HT1080 (cell line): ENCODE measurements at regions not wholly inside any gene's neighbourhood (a gene's known extent, or its start where the extent isn't known, plus 50 kb on each side); places are given as distances from the start of the nearest gene placed in this dataset.
A peak's percentile ranks its signal among the peaks of the same experiment; 100 is the strongest.
"Not testable (repeated sequence)": the region's sequence is repeated elsewhere in the genome, so short reads cannot be mapped to it uniquely, and the experiment has no call there.

Experiments
- DNase-seq: peaks from one replicate; pipeline ENCODE4 v3.0.0-alpha.2; 2015; ENCODE audit warnings: low read depth

DNA sequence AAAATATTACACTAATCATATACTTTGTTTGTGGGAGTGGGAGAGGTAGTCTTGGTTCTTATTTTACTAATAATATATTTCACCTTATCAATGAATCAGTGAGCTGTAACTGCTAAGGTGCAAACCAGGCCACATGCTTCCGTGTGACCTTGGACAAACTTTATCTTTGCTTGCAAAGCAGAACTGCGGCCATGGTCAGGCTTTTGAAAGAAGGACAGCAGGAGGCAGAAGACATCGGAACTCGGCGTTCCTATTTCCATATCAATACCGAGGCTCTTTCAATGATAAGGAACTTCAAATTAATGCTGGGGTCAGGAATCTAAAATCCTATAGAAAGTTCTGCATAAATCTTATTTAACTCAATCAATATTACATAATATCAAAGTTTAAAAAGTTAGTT lies 491.9 kb upstream of the PFKP start:
- DNase-seq: no peak

DNA sequence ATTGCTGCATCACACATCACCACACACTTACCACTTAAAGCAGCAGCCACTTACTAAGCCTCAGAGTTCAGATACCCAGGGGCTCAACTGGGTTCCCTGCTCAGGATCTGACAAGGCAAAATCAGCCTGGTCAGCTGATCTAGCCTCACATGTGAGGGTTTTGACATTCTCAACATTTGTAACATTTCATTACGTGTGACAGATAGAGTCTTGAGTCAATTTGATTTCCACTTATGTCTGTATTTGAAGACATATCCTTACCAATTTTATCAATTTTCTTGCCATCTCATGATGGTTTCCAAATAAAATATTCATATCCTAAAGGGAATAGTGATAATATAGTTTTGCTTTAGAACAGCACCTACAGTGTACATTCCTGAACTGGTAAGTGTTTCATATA lies 494.7 kb upstream of the PFKP start:
- no peak for DNase-seq

DNA sequence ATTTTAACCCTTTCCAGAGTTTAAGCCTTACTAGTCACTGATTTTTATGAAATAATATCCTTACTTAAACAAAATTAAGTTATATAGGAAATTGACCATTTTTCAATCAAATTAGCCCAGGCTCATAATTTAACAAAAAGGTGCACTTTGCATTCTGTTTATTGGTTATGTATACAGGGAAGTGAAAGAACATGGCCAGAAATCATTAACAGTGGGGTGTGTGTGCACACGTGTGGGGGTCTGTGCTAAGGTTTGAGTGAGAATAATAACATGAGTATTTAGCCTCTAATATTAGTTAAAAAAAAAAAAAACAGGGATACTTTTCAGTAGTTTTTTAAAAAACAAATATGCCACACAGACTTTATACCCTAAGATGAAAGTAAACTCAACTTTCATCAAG lies 510.5 kb upstream of the PFKP start:
- no peak for DNase-seq

DNA sequence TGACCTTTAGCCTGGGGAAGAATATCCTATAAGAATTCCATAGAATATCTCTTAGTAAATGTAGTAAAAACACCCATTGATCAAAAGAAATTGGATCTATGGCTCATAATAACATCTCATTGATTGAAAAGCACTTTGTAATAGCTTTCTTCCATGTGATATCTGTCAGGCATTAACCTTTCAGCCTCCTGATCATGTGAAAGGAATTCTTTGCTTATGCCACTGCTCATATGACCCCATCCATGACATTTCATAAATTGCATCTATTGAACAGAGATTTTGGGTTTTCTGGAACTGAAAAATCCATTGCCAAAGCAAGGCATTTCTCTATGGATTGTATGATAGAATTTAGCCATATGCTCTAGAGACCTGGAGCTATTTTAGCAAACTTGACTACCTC lies 519.3 kb upstream of the PFKP start:
- DNase-seq: no peak

DNA sequence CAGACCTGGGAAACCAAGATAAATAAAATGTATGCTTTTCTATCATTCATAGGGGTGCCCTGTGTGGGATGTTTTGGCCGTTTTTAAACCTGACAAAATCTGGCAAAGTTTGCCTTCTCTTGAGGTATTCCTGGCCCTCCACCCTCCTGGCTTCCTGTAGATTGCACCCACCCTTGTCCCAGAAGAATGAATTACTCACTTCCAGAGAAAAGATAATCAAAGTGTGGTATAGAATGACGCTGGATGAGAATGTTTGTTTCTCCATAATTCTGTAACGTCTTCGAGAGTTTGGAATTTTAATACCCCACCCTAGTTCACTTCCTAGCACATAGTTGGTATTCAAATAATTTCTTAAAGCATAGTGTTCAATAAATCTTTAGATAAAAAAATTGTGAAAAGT lies 519.7 kb upstream of the PFKP start:
- DNase-seq: no peak

DNA sequence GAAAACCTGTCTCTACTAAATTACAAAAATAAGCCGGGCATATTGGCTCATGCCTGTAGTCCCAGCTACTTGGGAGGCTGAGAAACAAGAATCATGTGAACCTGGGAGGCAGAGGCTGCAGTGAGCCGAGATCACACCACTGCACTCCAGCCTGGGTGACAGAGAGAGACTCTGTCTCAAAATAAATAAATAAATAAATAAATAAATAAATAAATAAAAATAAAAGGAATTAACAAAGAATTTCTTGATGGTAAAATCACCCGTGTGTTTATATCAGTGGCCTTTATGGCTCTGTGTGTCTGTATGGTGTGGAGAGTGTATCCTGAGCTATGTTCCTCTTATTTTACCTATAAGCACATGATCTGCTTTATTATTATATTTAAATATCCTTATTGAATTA lies 520.5 kb upstream of the PFKP start:
- DNase-seq: not testable (repeated sequence)

DNA sequence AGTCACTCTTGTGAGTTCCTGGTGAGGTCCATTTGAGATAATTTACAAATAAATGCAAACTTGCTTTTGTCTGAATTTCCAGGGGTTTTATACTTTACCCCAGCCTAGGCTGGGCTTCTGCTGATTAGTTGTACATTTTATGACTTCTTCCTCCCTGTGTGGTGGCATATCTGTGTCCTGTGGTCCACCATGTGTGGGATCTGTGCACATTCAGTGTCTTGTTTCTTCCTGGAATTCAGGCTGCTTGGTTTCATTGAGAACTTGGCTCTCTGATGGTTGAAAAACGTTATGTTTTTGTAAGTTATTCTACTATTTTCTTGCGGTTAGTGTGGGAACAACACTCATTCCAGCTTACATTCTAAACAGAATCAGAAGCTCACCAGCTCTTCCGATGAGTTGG lies 523.4 kb upstream of the PFKP start:
- DNase-seq: no peak

DNA sequence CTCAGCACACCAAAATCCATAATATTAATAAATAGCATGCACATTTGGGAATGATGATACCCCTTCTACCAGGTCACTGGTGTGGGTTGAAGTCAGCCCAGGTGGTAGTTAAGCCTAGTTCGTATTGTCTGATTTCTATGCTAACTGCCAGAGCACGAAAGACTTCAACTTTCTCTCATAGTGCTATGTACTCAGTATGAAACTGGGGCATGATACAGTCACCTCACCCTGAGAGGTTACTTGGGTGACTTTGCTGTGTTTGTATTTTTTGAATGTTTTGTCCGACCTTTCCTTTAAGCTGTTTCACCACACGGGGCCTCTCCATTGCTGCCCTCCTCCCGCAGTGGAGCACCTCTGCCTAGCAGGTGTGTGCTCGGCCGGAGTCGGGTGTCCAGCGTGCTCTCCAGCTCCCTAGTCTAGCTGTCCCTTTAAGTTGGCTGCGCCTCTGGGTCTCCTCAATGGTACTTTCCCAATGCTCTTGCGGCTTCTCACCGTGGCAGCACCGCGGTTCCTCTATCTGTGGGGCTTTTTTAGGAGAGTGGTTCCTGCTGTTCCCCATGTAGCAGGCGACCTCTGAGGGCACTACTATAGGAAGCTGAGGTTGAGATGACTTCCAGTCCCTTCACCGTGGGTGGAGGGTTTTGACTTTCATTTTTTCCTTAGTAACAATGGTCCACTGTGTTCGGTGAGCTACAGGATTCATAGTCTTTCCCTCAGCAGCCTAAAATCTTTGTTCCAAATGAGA lies 524.0 kb upstream of the PFKP start:
- DNase-seq: no peak

DNA sequence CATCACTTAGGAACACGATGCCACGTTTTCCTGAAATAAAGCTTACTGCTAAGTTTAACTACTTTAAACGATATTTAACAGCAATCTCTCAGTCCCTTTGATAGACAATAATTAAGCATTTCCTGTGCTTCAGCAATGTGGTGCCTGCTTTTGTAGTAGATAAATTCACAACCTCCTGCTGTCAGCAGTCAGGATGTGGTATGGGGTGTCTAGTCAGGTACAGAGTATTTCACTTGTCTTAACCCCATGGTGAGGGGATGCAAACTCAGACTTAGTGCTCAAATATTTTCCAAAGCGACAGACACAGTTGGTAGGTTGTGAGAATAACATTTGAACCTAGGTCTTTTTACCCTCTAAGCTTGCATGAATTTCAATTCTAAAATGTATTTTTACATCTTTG lies 526.2 kb upstream of the PFKP start:
- DNase-seq: no peak

DNA sequence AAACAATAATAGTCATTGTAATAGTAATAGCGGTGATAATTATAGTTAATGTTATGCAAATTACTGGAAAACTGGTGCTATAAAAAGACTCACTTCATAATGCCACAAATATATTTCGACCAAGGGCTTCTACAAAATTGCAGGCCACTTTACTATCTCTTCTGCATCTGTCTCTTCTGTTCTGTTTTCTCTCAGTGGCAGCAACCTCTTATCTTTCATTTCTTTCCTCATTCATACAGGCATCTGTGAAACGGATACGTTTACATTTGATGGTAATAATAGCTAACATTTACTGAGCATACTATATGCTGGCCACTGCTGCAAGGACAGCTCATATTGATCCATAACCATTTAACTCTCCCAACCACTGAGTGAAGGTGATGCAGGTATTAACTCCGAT lies 537.4 kb upstream of the PFKP start:
- no peak for DNase-seq

DNA sequence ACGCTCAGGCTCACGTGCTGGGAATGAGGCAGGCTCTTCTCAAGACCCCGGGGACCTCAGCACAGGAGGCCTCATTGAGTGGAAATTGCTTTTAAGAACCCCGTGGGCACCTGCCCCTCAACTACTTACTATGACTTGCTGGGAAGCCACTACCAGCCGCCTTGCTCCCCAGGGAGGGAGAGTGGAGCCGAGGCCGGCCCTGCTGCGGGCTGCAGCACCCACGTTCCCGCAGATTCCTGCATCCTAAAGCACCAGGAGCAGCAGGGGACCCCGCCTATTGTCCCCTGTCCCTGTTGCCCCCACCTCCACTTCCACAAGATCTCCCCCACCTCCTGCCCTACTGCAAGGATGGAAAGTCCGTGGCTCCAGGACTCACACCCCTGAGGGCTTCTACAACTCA lies 541.6 kb upstream of the PFKP start:
- no peak for DNase-seq

DNA sequence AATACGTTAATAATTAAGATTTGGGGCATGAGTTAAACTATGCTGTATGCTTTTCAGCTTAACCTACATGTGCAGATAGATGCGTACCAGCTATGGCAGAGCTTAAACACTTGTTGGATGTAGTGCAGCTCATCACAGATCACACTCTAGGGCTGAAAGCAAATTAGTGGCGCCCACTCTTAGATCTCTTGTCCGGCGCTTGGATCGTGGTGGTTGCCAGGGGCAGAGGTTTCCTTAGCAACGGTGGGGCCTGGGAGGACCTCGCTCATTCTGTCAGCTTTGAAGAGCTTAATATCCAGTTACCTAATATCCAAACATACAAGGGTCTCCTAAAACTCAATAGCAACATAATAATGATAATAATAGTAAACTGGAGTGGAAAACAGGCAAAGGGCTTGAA lies 548.2 kb upstream of the PFKP start:
- no peak for DNase-seq

DNA sequence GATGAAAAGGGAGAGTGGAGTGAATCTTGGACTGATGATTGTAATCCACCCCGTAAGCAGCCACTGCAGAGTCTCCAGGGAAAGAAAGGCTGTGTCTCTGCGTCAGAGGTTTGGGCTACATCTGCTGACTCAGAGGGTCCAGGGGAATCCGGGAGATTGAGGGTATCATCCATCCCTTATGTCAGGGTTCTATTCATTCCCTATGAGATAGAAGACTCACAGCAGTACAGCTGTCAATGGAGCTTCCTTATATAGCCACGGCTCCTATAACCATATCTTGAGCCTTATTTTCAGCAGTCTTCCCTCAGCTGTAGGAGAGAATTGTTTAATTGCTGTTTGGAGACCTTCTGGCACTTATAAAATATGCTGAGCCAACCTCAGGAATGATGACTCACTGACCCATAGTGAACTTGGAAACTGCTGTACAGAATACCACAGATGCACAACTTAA lies 558.2 kb upstream of the PFKP start:
- peak; percentile 78 for DNase-seq

DNA sequence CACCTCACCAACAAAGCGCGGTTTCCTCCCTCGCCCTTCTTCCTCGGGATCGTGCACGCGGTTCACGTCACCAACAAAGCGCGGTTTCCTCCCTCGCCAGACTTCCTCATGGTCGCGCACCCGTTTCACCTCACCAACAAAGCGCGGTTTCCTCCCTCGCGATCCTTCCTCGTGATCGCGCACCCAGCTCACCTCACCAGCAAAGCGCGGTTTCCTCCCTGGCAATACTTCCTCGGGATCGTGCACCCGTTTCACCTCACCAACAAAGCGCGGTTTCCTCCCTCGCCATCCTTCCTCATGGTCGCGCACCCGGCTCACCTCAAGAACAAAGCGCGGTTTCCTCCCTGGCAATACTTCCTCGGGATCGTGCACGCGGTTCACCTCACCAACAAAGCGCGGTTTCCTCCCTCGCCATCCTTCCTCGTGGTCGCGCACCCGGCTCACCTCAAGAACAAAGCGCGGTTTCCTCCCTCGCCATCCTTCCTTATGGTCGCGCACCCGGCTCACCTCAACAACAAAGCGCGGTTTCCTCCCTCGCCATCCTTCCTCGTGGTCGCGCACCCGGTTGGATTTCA lies 565.9 kb upstream of the PFKP start:
- DNase-seq: not testable (repeated sequence)

DNA sequence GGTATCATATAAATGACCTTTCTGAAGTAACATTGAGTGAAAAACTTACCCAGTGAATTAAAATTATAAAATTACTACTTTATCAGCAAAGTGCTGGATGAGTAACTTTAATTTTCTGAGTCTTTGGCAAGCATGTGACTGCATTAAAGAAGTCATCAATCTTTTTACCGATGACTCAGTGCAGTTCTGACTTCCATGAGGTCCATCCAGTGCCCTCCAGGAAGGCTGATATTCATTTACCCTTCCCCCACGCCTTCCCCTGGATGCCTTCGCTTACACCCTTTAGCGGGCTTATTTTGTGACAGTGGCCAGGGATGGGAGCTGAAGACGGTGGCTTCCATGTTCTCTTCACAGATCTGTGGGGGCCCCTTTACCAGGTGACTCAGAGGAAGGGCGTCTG lies 572.9 kb upstream of the PFKP start:
- peak; percentile 35 for DNase-seq

DNA sequence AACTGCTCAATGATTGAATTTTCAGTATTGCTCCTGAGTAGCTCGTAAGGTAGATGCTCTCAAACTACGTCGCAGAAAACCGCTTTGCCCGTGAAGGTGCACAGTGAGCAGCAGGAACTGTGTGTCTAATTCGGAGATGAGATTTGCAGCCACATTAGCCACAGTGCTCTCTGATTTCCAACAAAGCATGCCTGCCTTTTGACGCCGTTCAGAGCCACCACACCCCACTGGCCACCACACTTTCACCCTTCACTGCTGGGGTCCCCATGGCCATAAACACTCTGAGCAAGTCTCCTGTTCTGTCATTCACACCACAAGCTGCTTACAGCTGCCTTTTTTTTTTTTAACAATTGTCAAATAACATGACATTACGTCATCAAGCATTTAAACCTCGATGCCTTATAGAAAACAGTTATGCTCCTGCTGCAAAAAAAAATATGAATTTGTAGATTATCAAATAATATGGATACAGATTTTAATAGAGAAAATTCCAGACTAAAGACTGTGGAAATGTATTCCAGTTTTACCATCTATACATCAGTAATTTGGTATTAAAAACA lies 578.8 kb upstream of the PFKP start:
- no peak for DNase-seq

DNA sequence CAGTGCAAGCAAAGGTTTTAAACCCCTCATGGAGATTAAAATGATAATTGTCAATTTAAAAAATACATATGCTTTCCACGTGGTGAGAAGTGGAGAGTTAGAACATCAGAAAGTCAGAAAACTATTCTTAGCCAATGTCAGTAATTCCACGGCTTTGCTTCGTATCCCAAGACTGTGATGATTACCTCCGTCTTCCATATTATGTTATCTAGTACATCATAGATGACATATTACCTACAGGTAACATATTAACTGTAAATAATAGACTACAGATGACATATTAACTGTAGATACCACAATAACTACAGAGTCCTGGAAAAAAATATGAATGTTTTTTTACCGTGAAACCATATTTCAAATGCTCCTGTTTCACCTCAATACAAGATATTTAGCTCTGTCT lies 579.4 kb upstream of the PFKP start:
- no peak for DNase-seq

DNA sequence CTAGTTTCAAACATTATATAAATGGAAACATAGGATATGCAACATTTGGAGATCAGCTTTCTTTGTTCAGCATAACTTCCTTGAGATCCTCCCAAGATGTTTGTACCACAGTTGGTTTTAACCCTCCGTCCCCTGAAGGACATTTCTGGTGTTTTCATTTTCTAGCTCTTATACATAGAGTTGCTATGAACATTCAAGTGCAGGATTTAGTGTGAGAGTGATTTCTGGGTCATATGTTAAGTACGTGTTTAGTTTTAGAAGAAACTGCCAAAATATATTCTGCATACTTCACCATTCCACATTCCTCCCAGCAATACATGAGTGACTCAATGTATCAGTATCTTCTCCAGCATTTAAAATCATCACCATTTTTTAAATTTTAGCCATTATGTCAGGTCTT lies 588.7 kb upstream of the PFKP start:
- DNase-seq: no peak

DNA sequence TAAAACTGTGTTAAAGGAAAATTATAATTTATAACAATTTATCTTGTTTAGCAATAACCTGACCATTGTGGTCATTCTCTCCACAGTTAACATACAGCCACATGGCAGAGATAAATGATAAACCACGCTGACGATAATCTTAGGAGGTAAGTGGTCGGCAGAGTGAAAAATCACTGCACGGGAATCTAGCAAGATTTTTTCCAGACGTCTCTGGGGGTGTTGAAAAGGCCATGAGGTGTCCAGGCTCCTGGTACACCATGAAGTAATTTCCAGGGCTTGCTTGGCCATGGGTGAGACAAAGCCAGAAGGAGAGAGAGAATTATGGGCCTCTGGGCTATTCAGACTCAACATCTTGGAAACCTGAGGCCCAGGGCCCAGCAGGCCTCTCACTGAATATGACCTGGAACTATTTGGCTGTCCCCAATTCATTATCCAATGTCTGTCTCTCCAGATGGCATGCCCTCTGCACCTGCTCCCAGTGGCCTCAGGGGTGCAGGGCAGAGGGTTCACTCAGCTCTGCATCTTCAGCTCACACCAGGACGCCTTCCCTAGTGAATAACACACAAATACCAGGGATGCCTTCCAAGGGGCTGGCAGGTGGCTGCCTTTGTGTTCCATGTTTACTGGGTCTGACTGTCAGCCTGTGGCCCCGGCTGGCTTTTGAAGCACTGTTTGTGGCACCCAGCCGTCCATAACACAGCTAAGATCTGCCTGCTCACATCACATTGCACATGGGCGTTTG lies 590.4 kb upstream of the PFKP start:
- DNase-seq: no peak

DNA sequence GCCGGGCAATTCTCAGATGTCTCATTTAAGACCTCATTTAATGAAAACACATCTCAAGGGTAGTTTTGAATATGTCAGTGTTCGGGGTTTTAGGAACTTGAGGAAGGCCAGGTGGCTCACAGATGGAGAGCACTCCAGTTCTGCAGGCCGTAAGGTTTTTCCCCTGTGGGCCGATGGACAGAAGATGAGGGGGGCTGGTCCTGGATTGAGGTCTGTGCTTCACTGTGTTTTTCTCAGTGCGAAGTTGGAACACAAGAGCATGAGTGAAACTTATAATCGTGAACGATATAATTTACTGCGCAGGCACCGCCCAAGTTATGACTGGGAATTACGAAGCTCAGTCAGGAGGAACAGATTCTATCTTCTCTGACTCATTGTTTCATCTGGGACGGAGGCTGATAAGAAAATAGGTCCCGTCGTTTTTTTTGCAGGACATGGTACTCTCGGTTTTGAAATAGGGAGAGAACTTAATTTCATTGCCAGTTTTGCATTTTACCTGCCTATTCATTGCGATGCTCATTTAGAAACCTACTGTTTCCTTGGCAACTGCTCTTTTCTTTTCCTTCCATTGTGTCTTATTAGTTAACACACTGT lies 591.0 kb upstream of the PFKP start:
- DNase-seq: no peak

DNA sequence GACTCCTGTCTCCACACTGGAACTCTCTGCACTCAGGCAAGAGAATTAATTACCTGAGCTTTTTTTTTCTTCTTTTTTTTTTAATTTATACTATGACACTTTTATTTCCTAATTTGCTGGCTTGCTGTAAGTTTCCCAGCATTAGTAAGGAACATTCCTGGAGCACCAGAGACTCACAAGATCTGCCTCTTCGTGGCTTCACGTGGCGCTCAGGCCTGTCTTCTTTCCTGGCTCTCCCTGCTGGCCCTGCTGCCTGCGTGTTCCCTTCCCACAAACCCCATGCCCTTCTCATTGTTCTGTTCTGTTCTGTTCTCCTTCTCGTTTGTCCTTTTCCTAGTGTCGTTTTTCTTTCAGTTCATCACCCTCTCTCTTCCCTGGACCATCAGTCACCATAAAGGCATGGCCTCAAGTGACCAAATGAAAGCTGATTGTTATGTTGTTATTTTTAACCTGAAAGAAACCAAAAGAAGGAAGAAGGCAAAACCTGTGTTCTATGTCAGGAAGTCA lies 591.6 kb upstream of the PFKP start:
- DNase-seq: no peak

DNA sequence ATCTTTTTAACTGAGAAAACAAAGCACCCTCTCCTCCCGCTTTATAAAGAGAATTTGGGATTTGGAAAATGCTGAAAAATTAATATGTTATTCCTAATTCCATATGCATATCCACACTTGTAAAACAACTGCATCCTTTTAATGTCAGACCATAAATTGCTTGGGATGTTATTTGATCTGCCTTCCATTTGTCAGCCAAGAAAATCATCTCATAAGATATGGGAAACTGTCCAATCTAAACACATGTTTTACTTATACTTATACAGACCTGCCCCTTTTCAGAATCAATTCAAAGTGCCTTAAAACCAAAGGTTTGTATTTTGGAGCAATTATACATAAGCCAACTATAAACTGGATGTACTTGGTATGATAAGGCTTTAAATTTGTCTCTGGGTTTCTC lies 595.5 kb upstream of the PFKP start:
- no peak for DNase-seq
